Left ventricle myocardium inferior (tissue), 1 donor: ENCODE measurements at regions not wholly inside any gene's neighbourhood (a gene's known extent, or its start where the extent isn't known, plus 50 kb on each side); places are given as distances from the start of the nearest gene placed in this dataset.
"Not testable (repeated sequence)": the region's sequence is repeated elsewhere in the genome, so short reads cannot be mapped to it uniquely, and the experiment has no call there.

ENCODE experiments used
- DNase-seq: peaks from one replicate; pipeline ENCODE4 v3.0.0-alpha.2; 2020
- H3K27ac ChIP-seq: fragments of 200-600 bp; replicated peaks from 2 replicates; pipeline ENCODE4 v1.8.0; 2021
- H3K27me3 ChIP-seq: fragments of 200-600 bp; 2 replicates; pipeline ENCODE4 v1.8.0; 2021; ENCODE audit warnings: low read depth
- H3K36me3 ChIP-seq: fragments of 200-600 bp; 2 replicates; pipeline ENCODE4 v1.8.0; 2021
- H3K4me1 ChIP-seq: fragments of 200-600 bp; 2 replicates; pipeline ENCODE4 v1.8.0; 2021
- H3K4me3 ChIP-seq: fragments of 200-600 bp; 2 replicates; pipeline ENCODE4 v1.8.0; 2021; ENCODE audit warnings: mild to moderate bottlenecking, moderate library complexity
- H3K9me3 ChIP-seq: fragments of 200-600 bp; replicated peaks from 2 replicates; pipeline ENCODE4 v1.8.0; 2021
- CTCF ChIP-seq: fragments of 200-600 bp; IDR thresholded peaks from 2 replicates; pipeline ENCODE4 v1.8.0; 2021; ENCODE audit warnings: antibody characterized with exemption, mild to moderate bottlenecking, borderline replicate concordance
- intact Hi-C: fragments of 100-400 bp; cut with micrococcal nuclease; formaldehyde crosslinking; loops from one replicate; pipeline ENCODE4 v1.11.0; 2022
- donor health status: DM: no; HTN: yes; CAD: no; lungs with severe emphysema.

- intact Hi-C loops = no loop called here
- no peaks in the 10 kb centered on the region for H3K9me3 ChIP-seq
- H3K27ac ChIP-seq = no peak overlapping the region
- H3K4me3 ChIP-seq = no peak overlapping the region
- no peaks in the 10 kb centered on the region for H3K4me1 ChIP-seq
- no peaks in the 10 kb centered on the region for H3K27me3 ChIP-seq
- no peaks in the 10 kb centered on the region for H3K36me3 ChIP-seq
- TF ChIP-seq CTCF = no peak
- no peak for DNase-seq
These were observed 544.3 kb upstream of the ARRDC3 start for GRCh38 chr5:91927439-91927838.

- Histone ChIP-seq H3K4me1 (no peaks in the 10 kb centered on the region), H3K27me3 (no peaks in the 10 kb centered on the region), H3K4me3 (no peak overlapping the region), H3K9me3 (no peaks in the 10 kb centered on the region), H3K36me3 (no peaks in the 10 kb centered on the region), H3K27ac (no peak overlapping the region)
- intact Hi-C loops = no loop called here
- DNase-seq = no peak
- TF ChIP-seq CTCF = no peak
These were observed 542.1 kb upstream of the ARRDC3 start for GRCh38 chr5:91925249-91925648.

GRCh38 chr5:91917037-91917814 is 534.1 kb upstream of the ARRDC3 start:
- DNase-seq, H3K4me1 ChIP-seq, intact Hi-C loops, H3K27me3 ChIP-seq, H3K36me3 ChIP-seq, H3K9me3 ChIP-seq, H3K4me3 ChIP-seq, H3K27ac ChIP-seq: not testable (repeated sequence)

- no peak overlapping the region for H3K27ac ChIP-seq
- TF ChIP-seq CTCF = no peak
- intact Hi-C loops = no loop called here
- H3K9me3 ChIP-seq = no peaks in the 10 kb centered on the region
- DNase-seq = no peak
- H3K4me3 ChIP-seq = no peak overlapping the region
- H3K4me1 ChIP-seq = no peaks in the 10 kb centered on the region
- no peaks in the 10 kb centered on the region for H3K27me3 ChIP-seq
- H3K36me3 ChIP-seq = no peaks in the 10 kb centered on the region
These were observed 527.5 kb upstream of the ARRDC3 start for GRCh38 chr5:91910655-91911054.

GRCh38 chr5:91910247-91910646 is 527.1 kb upstream of the ARRDC3 start:
- no peaks in the 10 kb centered on the region for H3K36me3 ChIP-seq
- H3K27ac ChIP-seq = no peak overlapping the region
- DNase-seq = no peak
- H3K9me3 ChIP-seq = no peaks in the 10 kb centered on the region
- no peaks in the 10 kb centered on the region for H3K27me3 ChIP-seq
- H3K4me1 ChIP-seq = no peaks in the 10 kb centered on the region
- intact Hi-C loops = no loop called here
- TF ChIP-seq CTCF = no peak
- no peak overlapping the region for H3K4me3 ChIP-seq

- Histone ChIP-seq H3K9me3 (no peaks in the 10 kb centered on the region), H3K4me1 (no peaks in the 10 kb centered on the region), H3K27me3 (no peaks in the 10 kb centered on the region), H3K27ac (no peak overlapping the region), H3K4me3 (no peak overlapping the region), H3K36me3 (no peaks in the 10 kb centered on the region)
- intact Hi-C loops = no loop called here
- DNase-seq = no peak
- no peak for TF ChIP-seq CTCF
These were observed 523.4 kb upstream of the ARRDC3 start for GRCh38 chr5:91906494-91906893.
